ENCODE measurements at regions not wholly inside any gene's neighbourhood (a gene's known extent, or its start where the extent isn't known, plus 50 kb on each side); places are given as distances from the start of the nearest gene placed in this dataset.

DNA sequence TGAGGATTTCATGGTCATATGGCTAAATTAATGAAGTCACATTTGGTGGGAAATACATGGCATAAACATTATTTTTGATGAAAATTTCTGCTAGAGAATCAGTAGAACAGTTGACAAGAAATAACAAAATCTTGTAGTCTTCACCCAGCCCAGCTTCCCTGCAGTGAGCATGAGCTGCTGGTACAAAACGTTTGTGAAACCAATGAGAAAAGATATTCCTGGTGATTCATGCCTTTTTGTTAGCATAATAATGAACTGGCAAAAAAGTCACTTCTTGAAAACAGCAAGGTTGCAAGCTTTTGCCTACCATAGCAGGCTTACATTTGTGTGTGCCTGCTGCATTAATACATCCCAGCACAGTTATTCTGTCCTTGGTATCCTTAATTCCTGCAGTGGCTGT lies 475.9 kb upstream of the HTR2A start:
- no peak for TF ChIP-seq CTCF (IDR thresholded peaks at IDR 0.05)
- no peak for ATAC-seq
- intact Hi-C loops (cut with DNase I, micrococcal nuclease), result no loop called here

DNA sequence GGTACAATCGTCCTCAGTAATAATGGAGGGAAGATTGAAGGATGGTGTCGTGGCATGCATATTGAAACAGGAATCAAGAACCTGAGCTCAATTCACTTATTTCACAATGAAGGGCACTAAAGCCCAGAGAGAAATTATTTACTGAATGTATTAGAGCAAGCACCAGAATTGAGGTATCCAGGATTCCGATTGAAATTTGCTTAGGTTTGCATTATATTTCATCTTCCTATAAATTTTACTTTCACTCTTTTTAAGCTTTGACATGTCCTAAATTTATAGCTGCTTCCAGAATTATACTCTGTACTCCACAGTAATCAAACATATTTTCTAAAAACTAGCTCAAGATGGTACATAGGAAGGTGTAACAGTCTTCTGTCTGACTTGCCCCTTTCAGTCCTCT lies 454.9 kb upstream of the HTR2A start:
- Histone ChIP-seq H3K9me3 (peaks cover 20% of the 10 kb centered on the region), H3K4me1 (ENCODE audit: low read depth) (no peaks in the 10 kb centered on the region), H3K36me3 (ENCODE audit: low read depth) (no peaks in the 10 kb centered on the region), H3K4me3 (no peak overlapping the region)
- DNase-seq, result no peak
- no peak for TF ChIP-seq CTCF (IDR thresholded peaks at IDR 0.05)
- intact Hi-C loops (cut with DNase I, micrococcal nuclease), result no loop called here
- ATAC-seq, result no peak

More for the DNA sequence above, 475.9 kb upstream of the HTR2A start:
- no peaks in the 10 kb centered on the region for H3K36me3 ChIP-seq (ENCODE audit: low read depth)
- DNase-seq, result no peak
- H3K4me1 ChIP-seq (ENCODE audit: low read depth), result no peaks in the 10 kb centered on the region
- peaks cover 45% of the 10 kb centered on the region for H3K9me3 ChIP-seq
- H3K4me3 ChIP-seq, result no peak overlapping the region

DNA sequence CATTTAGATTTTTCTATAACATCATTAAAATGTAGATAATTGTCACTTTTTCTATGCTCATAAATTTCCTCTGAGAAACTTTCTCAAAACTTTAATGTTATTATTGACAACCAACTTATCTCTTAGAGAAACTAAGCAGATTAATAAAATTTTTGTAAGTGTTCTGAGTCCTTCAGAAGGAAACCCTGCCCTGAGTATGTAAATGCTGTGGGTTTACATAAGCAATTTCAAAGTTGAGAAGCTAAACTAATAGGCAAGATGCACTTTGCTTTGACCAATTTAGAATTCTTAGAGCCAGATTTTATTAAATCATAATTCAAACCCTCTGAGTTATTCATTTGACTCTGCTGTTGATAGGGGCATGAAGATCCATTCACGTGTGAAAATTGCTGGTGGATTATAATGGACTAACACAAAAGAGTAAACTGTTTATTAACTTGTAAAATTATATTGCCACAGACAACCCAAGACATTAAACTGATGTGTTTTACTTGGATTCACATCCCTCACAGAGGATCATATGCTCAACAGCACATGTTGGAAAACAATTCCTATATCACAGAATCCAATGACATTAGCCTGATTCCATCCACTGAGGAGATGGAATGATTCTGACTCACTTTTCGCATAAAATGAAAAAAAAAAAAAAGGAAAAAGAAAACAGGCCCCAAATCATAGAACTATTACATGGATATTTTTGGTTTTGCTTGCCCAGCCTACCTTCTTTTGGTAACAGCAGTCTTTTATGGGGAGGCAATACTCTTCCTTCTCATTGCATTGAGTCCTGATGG lies 453.7 kb upstream of the HTR2A start:
- H3K9me3 ChIP-seq, result peaks cover 17% of the 10 kb centered on the region
- DNase-seq, result no peak
- H3K36me3 ChIP-seq (ENCODE audit: low read depth), result no peaks in the 10 kb centered on the region
- intact Hi-C loops (cut with DNase I, micrococcal nuclease), result no loop called here
- ATAC-seq, result no peak
- H3K4me1 ChIP-seq (ENCODE audit: low read depth), result no peaks in the 10 kb centered on the region
- no peak for TF ChIP-seq CTCF (IDR thresholded peaks at IDR 0.05)
- no peak overlapping the region for H3K4me3 ChIP-seq

DNA sequence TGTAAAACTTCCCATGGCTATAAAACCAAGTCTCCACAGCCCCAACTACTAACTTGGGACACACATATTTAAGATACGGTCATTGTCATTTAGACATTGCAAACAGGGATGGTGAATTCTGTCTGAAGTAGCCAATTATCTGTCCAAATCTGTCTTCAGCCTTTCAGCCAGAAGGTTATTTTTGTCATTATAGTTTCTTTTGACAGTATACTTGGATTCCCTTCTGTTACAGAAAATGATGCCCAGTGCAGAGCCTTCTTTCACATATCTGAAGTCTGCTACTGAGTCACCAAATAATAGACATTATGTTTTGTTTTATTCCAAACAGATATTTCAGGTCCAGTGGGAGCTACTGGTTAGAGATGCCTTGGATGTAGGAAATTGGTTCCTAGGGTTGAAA lies 452.4 kb upstream of the HTR2A start:
- H3K4me3 ChIP-seq, result no peak overlapping the region
- intact Hi-C loops (cut with DNase I, micrococcal nuclease), result no loop called here

GRCh38 chr13:47337781-47338507 lies 441.1 kb upstream of the HTR2A start:
- no peaks in the 10 kb centered on the region for H3K4me1 ChIP-seq (ENCODE audit: low read depth)
- intact Hi-C loops (cut with DNase I, micrococcal nuclease), result no loop called here
- H3K9me3 ChIP-seq, result peaks cover 29% of the 10 kb centered on the region
- H3K4me3 ChIP-seq, result no peak overlapping the region
- ATAC-seq, result no peak
- no peak for TF ChIP-seq CTCF (IDR thresholded peaks at IDR 0.05)
- H3K36me3 ChIP-seq (ENCODE audit: low read depth), result no peaks in the 10 kb centered on the region
- no peak for DNase-seq

More for the DNA sequence above, 452.4 kb upstream of the HTR2A start:
- H3K36me3 ChIP-seq (ENCODE audit: low read depth), result no peaks in the 10 kb centered on the region
- ATAC-seq, result no peak
- H3K9me3 ChIP-seq, result peaks cover 19% of the 10 kb centered on the region
- no peak for DNase-seq
- TF ChIP-seq CTCF (IDR thresholded peaks at IDR 0.05), result no peak
- no peaks in the 10 kb centered on the region for H3K4me1 ChIP-seq (ENCODE audit: low read depth)
